ENCODE measurements at regions not wholly inside any gene's neighbourhood (a gene's known extent, or its start where the extent isn't known, plus 50 kb on each side); places are given as distances from the start of the nearest gene placed in this dataset.

GRCh38 chr2:207473931-207474235 lies 55.9 kb upstream of the CREB1 start:
- no peak for TF ChIP-seq POLR2AphosphoS5 (IDR thresholded peaks at IDR 0.05; ENCODE audit: low read depth, low read length)
- TF ChIP-seq, protein P1, sequence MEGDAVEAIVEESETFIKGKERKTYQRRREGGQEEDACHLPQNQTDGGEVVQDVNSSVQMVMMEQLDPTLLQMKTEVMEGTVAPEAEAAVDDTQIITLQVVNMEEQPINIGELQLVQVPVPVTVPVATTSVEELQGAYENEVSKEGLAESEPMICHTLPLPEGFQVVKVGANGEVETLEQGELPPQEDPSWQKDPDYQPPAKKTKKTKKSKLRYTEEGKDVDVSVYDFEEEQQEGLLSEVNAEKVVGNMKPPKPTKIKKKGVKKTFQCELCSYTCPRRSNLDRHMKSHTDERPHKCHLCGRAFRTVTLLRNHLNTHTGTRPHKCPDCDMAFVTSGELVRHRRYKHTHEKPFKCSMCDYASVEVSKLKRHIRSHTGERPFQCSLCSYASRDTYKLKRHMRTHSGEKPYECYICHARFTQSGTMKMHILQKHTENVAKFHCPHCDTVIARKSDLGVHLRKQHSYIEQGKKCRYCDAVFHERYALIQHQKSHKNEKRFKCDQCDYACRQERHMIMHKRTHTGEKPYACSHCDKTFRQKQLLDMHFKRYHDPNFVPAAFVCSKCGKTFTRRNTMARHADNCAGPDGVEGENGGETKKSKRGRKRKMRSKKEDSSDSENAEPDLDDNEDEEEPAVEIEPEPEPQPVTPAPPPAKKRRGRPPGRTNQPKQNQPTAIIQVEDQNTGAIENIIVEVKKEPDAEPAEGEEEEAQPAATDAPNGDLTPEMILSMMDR (IDR thresholded peaks at IDR 0.05), result no peak
- no peak for TF ChIP-seq EP300 (IDR thresholded peaks at IDR 0.05; ENCODE audit: borderline replicate concordance in 1 of 2, low read depth in 1 of 2, low read length in 1 of 2)
- TF ChIP-seq MEF2A (IDR thresholded peaks at IDR 0.05; ENCODE audit: borderline replicate concordance, low read depth), result no peak
- TF ChIP-seq, protein P2, sequence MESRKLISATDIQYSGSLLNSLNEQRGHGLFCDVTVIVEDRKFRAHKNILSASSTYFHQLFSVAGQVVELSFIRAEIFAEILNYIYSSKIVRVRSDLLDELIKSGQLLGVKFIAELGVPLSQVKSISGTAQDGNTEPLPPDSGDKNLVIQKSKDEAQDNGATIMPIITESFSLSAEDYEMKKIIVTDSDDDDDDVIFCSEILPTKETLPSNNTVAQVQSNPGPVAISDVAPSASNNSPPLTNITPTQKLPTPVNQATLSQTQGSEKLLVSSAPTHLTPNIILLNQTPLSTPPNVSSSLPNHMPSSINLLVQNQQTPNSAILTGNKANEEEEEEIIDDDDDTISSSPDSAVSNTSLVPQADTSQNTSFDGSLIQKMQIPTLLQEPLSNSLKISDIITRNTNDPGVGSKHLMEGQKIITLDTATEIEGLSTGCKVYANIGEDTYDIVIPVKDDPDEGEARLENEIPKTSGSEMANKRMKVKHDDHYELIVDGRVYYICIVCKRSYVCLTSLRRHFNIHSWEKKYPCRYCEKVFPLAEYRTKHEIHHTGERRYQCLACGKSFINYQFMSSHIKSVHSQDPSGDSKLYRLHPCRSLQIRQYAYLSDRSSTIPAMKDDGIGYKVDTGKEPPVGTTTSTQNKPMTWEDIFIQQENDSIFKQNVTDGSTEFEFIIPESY (IDR thresholded peaks at IDR 0.05; ENCODE audit: borderline replicate concordance, low read depth), result no peak
- no peak for TF ChIP-seq FOXM1 (IDR thresholded peaks at IDR 0.05; ENCODE audit: low read depth)
- TF ChIP-seq RAD21 (IDR thresholded peaks at IDR 0.05; ENCODE audit: low read length), result no peak
- no peak for TF ChIP-seq SIN3A (IDR thresholded peaks at IDR 0.05; ENCODE audit: borderline replicate concordance, low read depth, low read length)
- no peak for TF ChIP-seq USF2 (IDR thresholded peaks at IDR 0.05; ENCODE audit: borderline replicate concordance, low read depth, low read length)
